ENCODE measurements at regions not wholly inside any gene's neighbourhood (a gene's known extent, or its start where the extent isn't known, plus 50 kb on each side); places are given as distances from the start of the nearest gene placed in this dataset.

- H3K4me1 ChIP-seq (ENCODE audit: insufficient read depth, low read length): no peaks in the 10 kb centered on the region
- H2AFZ ChIP-seq (ENCODE audit: low read depth, low read length): no peak overlapping the region
- H3K27me3 ChIP-seq (ENCODE audit: insufficient read depth, low read length, poor library complexity): no peaks in the 10 kb centered on the region
- DNase-seq (no peak), ATAC-seq (ENCODE audit: insufficient read depth, low read depth) (no peak)
- no peak overlapping the region for H3K9ac ChIP-seq (ENCODE audit: low read depth, low read length)
- no peaks in the 10 kb centered on the region for H3K36me3 ChIP-seq (ENCODE audit: insufficient read depth, low read length)
- no peak for TF ChIP-seq CTCF (IDR thresholded peaks at IDR 0.05; ENCODE audit: borderline replicate concordance, extremely low read depth, low read length, poor library complexity, severe bottlenecking)
- no peak for TF ChIP-seq EZH2 (IDR thresholded peaks at IDR 0.05; ENCODE audit: borderline replicate concordance, low read depth, low read length, severe bottlenecking)
- no peaks in the 10 kb centered on the region for H3K79me2 ChIP-seq (ENCODE audit: insufficient read depth, low read length)
- no peak overlapping the region for H3K27ac ChIP-seq (ENCODE audit: low read length)
- no peaks in the 10 kb centered on the region for H4K20me1 ChIP-seq (ENCODE audit: insufficient read depth, low read length)
- no peak overlapping the region for H3K4me3 ChIP-seq (ENCODE audit: low read depth in 1 of 2, low read length in 2 of 2)
- H3K4me2 ChIP-seq (ENCODE audit: insufficient read depth, low read length): no peak overlapping the region
- no peaks in the 10 kb centered on the region for H3K9me3 ChIP-seq (ENCODE audit: insufficient read depth, low read length, severe bottlenecking)
Observed at GRCh38 chr4:111027526-111027925, 404.6 kb upstream of the PITX2 start.

GRCh38 chr4:111028795-111029194 lies 405.9 kb upstream of the PITX2 start:
- H2AFZ ChIP-seq (ENCODE audit: low read depth, low read length): no peak overlapping the region
- no peak overlapping the region for H3K4me2 ChIP-seq (ENCODE audit: insufficient read depth, low read length)
- no peaks in the 10 kb centered on the region for H3K9me3 ChIP-seq (ENCODE audit: insufficient read depth, low read length, severe bottlenecking)
- DNase-seq: no peak
- ATAC-seq (ENCODE audit: insufficient read depth, low read depth): no peak
- no peaks in the 10 kb centered on the region for H3K27me3 ChIP-seq (ENCODE audit: insufficient read depth, low read length, poor library complexity)
- H3K9ac ChIP-seq (ENCODE audit: low read depth, low read length): no peak overlapping the region
- no peaks in the 10 kb centered on the region for H4K20me1 ChIP-seq (ENCODE audit: insufficient read depth, low read length)
- no peak overlapping the region for H3K27ac ChIP-seq (ENCODE audit: low read length)
- H3K4me3 ChIP-seq (ENCODE audit: low read depth in 1 of 2, low read length in 2 of 2): no peak overlapping the region
- no peak for TF ChIP-seq CTCF (IDR thresholded peaks at IDR 0.05; ENCODE audit: borderline replicate concordance, extremely low read depth, low read length, poor library complexity, severe bottlenecking)
- TF ChIP-seq EZH2 (IDR thresholded peaks at IDR 0.05; ENCODE audit: borderline replicate concordance, low read depth, low read length, severe bottlenecking): no peak
- H3K4me1 ChIP-seq (ENCODE audit: insufficient read depth, low read length): no peaks in the 10 kb centered on the region
- no peaks in the 10 kb centered on the region for H3K79me2 ChIP-seq (ENCODE audit: insufficient read depth, low read length)
- H3K36me3 ChIP-seq (ENCODE audit: insufficient read depth, low read length): no peaks in the 10 kb centered on the region

- no peaks in the 10 kb centered on the region for H4K20me1 ChIP-seq (ENCODE audit: insufficient read depth, low read length)
- H3K36me3 ChIP-seq (ENCODE audit: insufficient read depth, low read length): no peaks in the 10 kb centered on the region
- H3K27ac ChIP-seq (ENCODE audit: low read length): no peak overlapping the region
- H2AFZ ChIP-seq (ENCODE audit: low read depth, low read length): no peak overlapping the region
- no peak for TF ChIP-seq CTCF (IDR thresholded peaks at IDR 0.05; ENCODE audit: borderline replicate concordance, extremely low read depth, low read length, poor library complexity, severe bottlenecking)
- no peak for TF ChIP-seq EZH2 (IDR thresholded peaks at IDR 0.05; ENCODE audit: borderline replicate concordance, low read depth, low read length, severe bottlenecking)
- no peak overlapping the region for H3K4me2 ChIP-seq (ENCODE audit: insufficient read depth, low read length)
- DNase-seq: no peak
- no peaks in the 10 kb centered on the region for H3K27me3 ChIP-seq (ENCODE audit: insufficient read depth, low read length, poor library complexity)
- no peak overlapping the region for H3K9ac ChIP-seq (ENCODE audit: low read depth, low read length)
- H3K9me3 ChIP-seq (ENCODE audit: insufficient read depth, low read length, severe bottlenecking): no peaks in the 10 kb centered on the region
- no peaks in the 10 kb centered on the region for H3K79me2 ChIP-seq (ENCODE audit: insufficient read depth, low read length)
- ATAC-seq (ENCODE audit: insufficient read depth, low read depth): no peak
- no peaks in the 10 kb centered on the region for H3K4me1 ChIP-seq (ENCODE audit: insufficient read depth, low read length)
- no peak overlapping the region for H3K4me3 ChIP-seq (ENCODE audit: low read depth in 1 of 2, low read length in 2 of 2)
Observed at GRCh38 chr4:111031001-111031579, 408.2 kb upstream of the PITX2 start.

- Histone ChIP-seq H3K9me3 (ENCODE audit: insufficient read depth, low read length, severe bottlenecking) (no peaks in the 10 kb centered on the region), H3K27me3 (ENCODE audit: insufficient read depth, low read length, poor library complexity) (no peaks in the 10 kb centered on the region), H3K36me3 (ENCODE audit: insufficient read depth, low read length) (no peaks in the 10 kb centered on the region), H3K4me2 (ENCODE audit: insufficient read depth, low read length) (no peak overlapping the region), H3K9ac (ENCODE audit: low read depth, low read length) (no peak overlapping the region), H3K79me2 (ENCODE audit: insufficient read depth, low read length) (no peaks in the 10 kb centered on the region), H4K20me1 (ENCODE audit: insufficient read depth, low read length) (no peaks in the 10 kb centered on the region), H3K4me1 (ENCODE audit: insufficient read depth, low read length) (no peaks in the 10 kb centered on the region), H3K27ac (ENCODE audit: low read length) (no peak overlapping the region), H3K4me3 (ENCODE audit: low read depth in 1 of 2, low read length in 2 of 2) (no peak overlapping the region), H2AFZ (ENCODE audit: low read depth, low read length) (no peak overlapping the region)
- DNase-seq (no peak), ATAC-seq (ENCODE audit: insufficient read depth, low read depth) (no peak)
- TF ChIP-seq CTCF (IDR thresholded peaks at IDR 0.05; ENCODE audit: borderline replicate concordance, extremely low read depth, low read length, poor library complexity, severe bottlenecking) (no peak), EZH2 (IDR thresholded peaks at IDR 0.05; ENCODE audit: borderline replicate concordance, low read depth, low read length, severe bottlenecking) (no peak)
Observed at GRCh38 chr4:111031596-111031995, 408.7 kb upstream of the PITX2 start.

Measured in DND-41 (cell line).